Right lobe of liver (tissue), 6 donors: ENCODE measurements at regions not wholly inside any gene's neighbourhood (a gene's known extent, or its start where the extent isn't known, plus 50 kb on each side); places are given as distances from the start of the nearest gene placed in this dataset.

Source experiments
- ATAC-seq, 4 donors: fragments of 200-7000 bp; cut with Tn5 transposase; one replicate each; pipeline ENCODE4 v1.9.1; 2020; ENCODE audit warnings: mild to moderate bottlenecking in 4 of 4, moderate library complexity in 4 of 4
- DNase-seq, 3 donors: peaks; one replicate each; pipeline ENCODE4 v3.0.0-alpha.2; 2020
- H3K27ac ChIP-seq, 3 donors: fragments of 200-600 bp; one replicate each; pipeline ENCODE4 v1.8.0; 2022
- H3K27me3 ChIP-seq, 2 donors: fragments of 200-600 bp; one replicate each; pipeline ENCODE4 v1.8.0; 2022
- H3K36me3 ChIP-seq, 4 donors: fragments of 200-600 bp; sonication (generic) in 1 of 4; one replicate each; pipeline versions ENCODE4 v1.5.1 to v1.8.0; 2017 to 2022; ENCODE audit warnings: control low read depth in 1 of 4
- H3K4me1 ChIP-seq, 4 donors: fragments of 200-600 bp; sonication (generic) in 1 of 4; one replicate each; pipeline versions ENCODE4 v1.5.1 to v1.8.0; 2017 to 2022; ENCODE audit warnings: control low read depth in 1 of 4
- H3K4me3 ChIP-seq, 3 donors: fragments of 200-600 bp; one replicate each; pipeline ENCODE4 v1.8.0; 2022
- H3K9me3 ChIP-seq, 4 donors: fragments of 200-600 bp; sonication (generic) in 1 of 4; one replicate each; pipeline versions ENCODE4 v1.5.1 to v1.8.0; 2017 to 2022; ENCODE audit warnings: control low read depth in 1 of 4
- POLR2A ChIP-seq: fragments of 450-650 bp; IDR thresholded peaks from one replicate; pipeline ENCODE4 v1.6.1; 2017; ENCODE audit warnings: antibody characterized with exemption, mild to moderate bottlenecking
- WGBS: methylation state at CpG from one replicate; pipeline ENCODE4 v1.1.6; 2018; ENCODE audit warnings: low coverage, low lambda C conversion rate; ENCODE audit not compliant: insufficient coverage; ENCODE audit errors: missing lambda C conversion rate; 5-methylcytosine and 5-hydroxymethylcytosine counted together
- intact Hi-C, 2 donors: fragments of 100-400 bp; cut with DNase I; formaldehyde crosslinking; loops; one replicate each; pipeline versions ENCODE4 v1.11.2 to v1.14.1; 2022
- TF ChIP-seq, protein P1 (sequence below), 4 donors: fragments of 200-600 bp in 3 of 4; fragments of 450-650 bp in 1 of 4; IDR thresholded peaks; one replicate each; pipeline versions ENCODE4 v1.5.1 to v1.8.0; 2016 to 2022; ENCODE audit warnings: antibody characterized with exemption in 4 of 4, mild to moderate bottlenecking in 2 of 4
- donor health status: DM: no; HTN: yes; CAD: no.
- donor health status: DM: no; HTN: no; CAD: no.
- donor health status: DM: no; HTN: no; CAD: no.
- donor health status: DM: no; HTN: yes; CAD: no.
- donor health status: DM: no; HTN: yes; CAD: no.

DNA sequence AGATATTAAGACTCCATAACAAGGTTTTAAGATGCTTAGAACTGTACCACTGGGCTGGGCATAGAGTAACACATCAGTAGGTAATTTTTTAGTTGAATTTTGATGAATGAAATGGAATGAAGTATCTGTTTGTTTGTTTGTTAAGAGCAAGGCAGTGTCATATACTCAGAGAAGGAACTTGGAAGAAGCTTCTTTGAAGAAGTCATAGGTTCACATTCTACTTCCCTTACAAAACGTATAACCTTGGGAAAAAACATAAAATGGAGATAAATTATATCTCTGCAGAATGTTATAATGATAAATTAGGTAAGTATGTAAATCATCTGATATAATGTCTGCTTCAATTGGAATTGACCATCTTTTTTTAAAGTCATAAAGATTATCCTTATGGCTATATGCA lies 122.1 kb upstream of the SLC39A10 start:
- no peaks in the 10 kb centered on the region for H3K36me3 ChIP-seq
- peaks cover 0 to 4% (median 0%) of the 10 kb centered on the region in 4 donors for H3K4me1 ChIP-seq
- 33% methylated on average over 1 of the region's 1 CpG for WGBS
- H3K4me3 ChIP-seq, result no peak overlapping the region
- no peaks in the 10 kb centered on the region for H3K9me3 ChIP-seq
- DNase-seq (no peak), ATAC-seq (no peak)
- no peak overlapping the region for H3K27ac ChIP-seq
- intact Hi-C loops, result no loop called here
- H3K27me3 ChIP-seq, result no peaks in the 10 kb centered on the region
- TF ChIP-seq, protein P1, sequence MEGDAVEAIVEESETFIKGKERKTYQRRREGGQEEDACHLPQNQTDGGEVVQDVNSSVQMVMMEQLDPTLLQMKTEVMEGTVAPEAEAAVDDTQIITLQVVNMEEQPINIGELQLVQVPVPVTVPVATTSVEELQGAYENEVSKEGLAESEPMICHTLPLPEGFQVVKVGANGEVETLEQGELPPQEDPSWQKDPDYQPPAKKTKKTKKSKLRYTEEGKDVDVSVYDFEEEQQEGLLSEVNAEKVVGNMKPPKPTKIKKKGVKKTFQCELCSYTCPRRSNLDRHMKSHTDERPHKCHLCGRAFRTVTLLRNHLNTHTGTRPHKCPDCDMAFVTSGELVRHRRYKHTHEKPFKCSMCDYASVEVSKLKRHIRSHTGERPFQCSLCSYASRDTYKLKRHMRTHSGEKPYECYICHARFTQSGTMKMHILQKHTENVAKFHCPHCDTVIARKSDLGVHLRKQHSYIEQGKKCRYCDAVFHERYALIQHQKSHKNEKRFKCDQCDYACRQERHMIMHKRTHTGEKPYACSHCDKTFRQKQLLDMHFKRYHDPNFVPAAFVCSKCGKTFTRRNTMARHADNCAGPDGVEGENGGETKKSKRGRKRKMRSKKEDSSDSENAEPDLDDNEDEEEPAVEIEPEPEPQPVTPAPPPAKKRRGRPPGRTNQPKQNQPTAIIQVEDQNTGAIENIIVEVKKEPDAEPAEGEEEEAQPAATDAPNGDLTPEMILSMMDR (IDR thresholded peaks at IDR 0.05), result no peak
- no peak for TF ChIP-seq POLR2A

DNA sequence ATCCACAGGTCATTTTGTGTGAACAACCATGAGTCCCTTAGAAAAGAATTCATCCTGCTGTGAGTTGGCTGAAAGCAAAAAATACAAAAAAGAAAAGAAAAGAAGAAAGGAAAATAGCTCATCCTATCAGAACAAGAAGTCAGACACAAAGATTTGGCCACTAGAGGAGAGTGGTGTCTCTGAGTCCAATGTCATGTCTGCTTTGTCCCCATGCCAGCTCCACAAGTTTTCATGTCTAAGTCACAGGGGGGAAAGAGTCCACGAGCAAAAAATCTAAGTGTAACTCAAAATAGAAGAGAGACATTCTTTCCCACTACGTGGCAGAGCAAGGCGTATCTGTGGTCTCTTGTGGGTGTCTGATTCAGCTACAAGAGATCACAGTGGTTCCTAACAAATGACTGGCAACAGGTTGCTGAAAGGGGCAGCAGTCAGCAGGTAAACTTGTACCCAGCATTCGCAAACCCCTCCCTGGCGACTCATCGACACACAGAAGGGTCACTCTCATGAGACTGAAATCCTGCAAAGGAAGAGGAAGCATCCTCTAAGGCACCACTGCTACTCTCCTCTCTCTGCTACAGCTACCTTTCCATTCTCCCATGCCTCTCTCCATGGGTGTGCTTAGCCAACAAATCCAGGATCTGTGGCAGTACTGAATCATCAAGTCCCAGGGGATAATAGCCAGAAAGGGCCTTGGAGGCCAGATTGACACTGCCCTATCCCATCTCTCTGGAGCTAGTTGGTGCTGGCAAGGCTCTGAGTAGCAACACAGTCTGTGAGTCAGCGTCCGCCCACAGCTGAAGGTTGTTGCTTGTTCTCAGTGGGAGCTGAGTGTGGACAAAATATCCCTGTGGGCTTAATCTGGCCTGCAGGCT lies 123.0 kb upstream of the SLC39A10 start:
- Histone ChIP-seq H3K4me1 (peaks cover 0 to 4% (median 0%) of the 10 kb centered on the region in 4 donors), H3K4me3 (no peak overlapping the region), H3K36me3 (no peaks in the 10 kb centered on the region), H3K9me3 (no peaks in the 10 kb centered on the region), H3K27ac (no peak overlapping the region), H3K27me3 (no peaks in the 10 kb centered on the region)
- WGBS, result 33% methylated on average over 6 of the region's 8 CpGs
- ATAC-seq (peak; percentile 35 to 72 (median 36)), DNase-seq (peak in 1 of 3 donors; percentile 32)
- no peak for TF ChIP-seq POLR2A
- TF ChIP-seq, protein P1 (IDR thresholded peaks at IDR 0.05), result peak in 2 of 4 donors; percentile 4 to 5
- intact Hi-C loops, result no loop called here

DNA sequence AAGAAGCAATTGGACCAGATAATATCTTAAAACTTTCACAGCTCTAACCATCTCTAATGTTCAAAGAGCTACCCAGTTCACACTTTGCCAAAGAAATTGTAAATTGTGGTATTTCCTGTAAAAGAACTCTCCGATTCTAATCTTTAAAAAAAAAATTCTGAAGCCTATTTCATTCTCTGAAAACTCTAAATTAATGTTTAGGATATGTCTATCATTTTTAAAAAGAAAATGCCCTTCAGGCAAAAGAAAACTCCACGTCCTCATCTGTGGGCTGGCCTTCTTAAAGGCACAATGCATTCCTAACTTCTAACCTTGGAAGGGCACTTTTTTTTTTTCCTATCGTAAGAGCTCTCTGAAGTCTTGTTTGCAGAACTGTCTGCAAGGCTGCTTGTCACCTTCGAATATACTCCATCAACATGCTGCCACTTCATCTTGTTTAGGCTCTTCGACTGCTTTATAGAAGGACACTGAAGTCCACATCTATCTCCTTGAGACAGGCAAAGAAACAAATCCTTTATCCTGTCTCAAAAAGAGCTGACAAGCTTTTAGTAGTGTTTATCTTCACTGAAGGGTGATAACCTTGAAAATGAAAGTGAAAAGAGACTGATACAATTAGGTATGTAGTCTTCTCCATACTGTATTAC lies 124.3 kb upstream of the SLC39A10 start:
- Histone ChIP-seq H3K9me3 (no peaks in the 10 kb centered on the region), H3K27me3 (no peaks in the 10 kb centered on the region), H3K4me3 (no peak overlapping the region), H3K27ac (no peak overlapping the region), H3K4me1 (peaks cover 0 to 4% (median 0%) of the 10 kb centered on the region in 4 donors), H3K36me3 (no peaks in the 10 kb centered on the region)
- WGBS, result 16% methylated on average over 5 of the region's 5 CpGs
- ATAC-seq (peak in 3 of 4 donors; percentile 29 to 39 (median 38)), DNase-seq (no peak)
- no peak for TF ChIP-seq POLR2A
- TF ChIP-seq, protein P1 (IDR thresholded peaks at IDR 0.05), result no peak
- intact Hi-C loops, result no loop called here

DNA sequence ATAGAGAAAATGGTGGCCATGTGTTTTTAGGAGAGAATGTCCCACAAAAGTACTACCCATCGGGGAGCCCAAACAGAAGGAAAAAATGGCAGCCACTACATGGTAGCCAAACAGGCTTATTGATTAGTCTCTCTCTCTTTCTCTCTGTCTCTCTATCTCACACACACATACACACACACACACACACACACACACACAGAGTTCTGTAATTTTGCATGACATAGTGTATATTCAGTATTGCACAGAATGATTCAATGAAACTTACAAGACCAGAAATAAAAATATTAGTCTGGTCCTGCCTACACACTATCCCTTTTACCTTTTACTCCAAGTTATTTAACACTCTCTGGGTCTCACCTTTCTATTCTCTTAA lies 124.8 kb upstream of the SLC39A10 start:
- ATAC-seq (no peak), DNase-seq (no peak)
- no peak overlapping the region for H3K27ac ChIP-seq
- intact Hi-C loops, result no loop called here
- TF ChIP-seq, protein P1 (IDR thresholded peaks at IDR 0.05), result no peak
- no peak for TF ChIP-seq POLR2A
- H3K27me3 ChIP-seq, result no peaks in the 10 kb centered on the region
- 89% methylated on average over 1 of the region's 1 CpG for WGBS
- H3K4me1 ChIP-seq, result peaks cover 0 to 4% (median 0%) of the 10 kb centered on the region in 4 donors
- no peak overlapping the region for H3K4me3 ChIP-seq
- no peaks in the 10 kb centered on the region for H3K36me3 ChIP-seq
- H3K9me3 ChIP-seq, result no peaks in the 10 kb centered on the region
